ENCODE measurements at regions not wholly inside any gene's neighbourhood (a gene's known extent, or its start where the extent isn't known, plus 50 kb on each side); places are given as distances from the start of the nearest gene placed in this dataset.

- no peak for TF ChIP-seq CTCF (IDR thresholded peaks at IDR 0.05)
- no peak for DNase-seq
- no peak for ATAC-seq
- Histone ChIP-seq H3K9me3 (no peaks in the 10 kb centered on the region), H3K36me3 (no peaks in the 10 kb centered on the region), H3K4me1 (peaks cover 0 to 6% (median 0%) of the 10 kb centered on the region in 9 donors), H3K4me3 (no peak overlapping the region), H3K27me3 (no peaks in the 10 kb centered on the region), H3K27ac (no peak overlapping the region)
- intact Hi-C loops (cut with DNase I): no loop called here
- 47 to 72% methylated on average over 2 of the region's 2 CpGs for WGBS, 2 donors
These were observed 211.4 kb upstream of the CD180 start for GRCh38 chr5:67407979-67408378.

GRCh38 chr5:67405755-67406154 lies 209.2 kb upstream of the CD180 start:
- no peaks in the 10 kb centered on the region for H3K27me3 ChIP-seq
- no peak overlapping the region for H3K27ac ChIP-seq
- DNase-seq: no peak
- intact Hi-C loops (cut with DNase I): no loop called here
- no peaks in the 10 kb centered on the region for H3K9me3 ChIP-seq
- ATAC-seq: no peak
- no peak overlapping the region for H3K4me3 ChIP-seq
- TF ChIP-seq CTCF (IDR thresholded peaks at IDR 0.05): no peak
- 87% methylated on average over 3 of the region's 3 CpGs for WGBS, 2 donors
- H3K36me3 ChIP-seq: no peaks in the 10 kb centered on the region
- H3K4me1 ChIP-seq: peaks cover 0 to 6% (median 0%) of the 10 kb centered on the region in 9 donors

- H3K36me3 ChIP-seq: no peaks in the 10 kb centered on the region
- H3K27me3 ChIP-seq: no peaks in the 10 kb centered on the region
- H3K4me3 ChIP-seq: no peak overlapping the region
- H3K27ac ChIP-seq: no peak overlapping the region
- peaks cover 0 to 6% (median 0%) of the 10 kb centered on the region in 9 donors for H3K4me1 ChIP-seq
- TF ChIP-seq CTCF (IDR thresholded peaks at IDR 0.05): no peak
- ATAC-seq: no peak
- no peak for DNase-seq
- no peaks in the 10 kb centered on the region for H3K9me3 ChIP-seq
- intact Hi-C loops (cut with DNase I): no loop called here
- WGBS, 2 donors: 69 to 79% methylated on average over 3 of the region's 3 CpGs
These were observed 208.4 kb upstream of the CD180 start for GRCh38 chr5:67405101-67405364.

DNA sequence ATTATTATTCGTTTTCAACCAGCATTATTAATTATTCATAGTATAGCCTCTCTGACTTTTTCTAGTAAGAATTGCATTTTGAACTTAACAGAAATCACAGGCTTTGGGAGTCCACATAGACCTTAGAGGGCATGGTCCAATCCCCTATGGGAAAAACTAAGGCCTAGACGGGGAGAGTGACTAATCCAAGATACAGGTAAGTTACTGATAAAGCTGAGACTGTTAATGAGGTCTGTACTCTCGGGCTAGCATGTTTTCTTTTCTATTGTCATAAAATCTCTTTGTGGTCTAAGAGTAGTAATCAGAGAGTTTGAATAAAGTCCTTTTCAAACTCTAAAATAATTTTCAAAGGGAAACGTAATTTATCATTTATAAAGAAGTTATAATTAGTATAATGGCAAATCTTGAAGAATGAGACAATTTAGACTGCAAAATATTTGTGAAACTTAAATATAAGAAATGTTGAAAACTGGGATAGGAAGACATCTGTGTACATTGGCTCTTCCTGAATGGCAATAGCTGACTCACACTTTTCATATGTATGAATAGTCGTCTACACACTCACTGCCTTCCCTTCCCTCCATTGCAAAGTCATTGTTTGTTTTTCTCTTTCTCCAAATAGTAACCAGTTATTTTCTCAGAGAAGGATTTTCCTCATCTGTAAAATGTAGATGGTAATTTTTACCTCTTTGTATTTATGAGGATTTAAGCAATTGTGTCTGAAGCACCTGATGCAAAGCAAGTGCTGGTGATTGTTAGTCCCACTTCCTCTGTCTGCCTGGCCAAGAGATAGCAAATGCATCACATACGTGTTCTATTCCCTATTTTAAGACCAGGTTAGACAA lies 207.9 kb upstream of the CD180 start:
- peaks cover 0 to 6% (median 0%) of the 10 kb centered on the region in 9 donors for H3K4me1 ChIP-seq
- H3K4me3 ChIP-seq: no peak overlapping the region
- H3K36me3 ChIP-seq: no peaks in the 10 kb centered on the region
- intact Hi-C loops (cut with DNase I): no loop called here
- no peaks in the 10 kb centered on the region for H3K9me3 ChIP-seq
- TF ChIP-seq CTCF (IDR thresholded peaks at IDR 0.05): no peak
- DNase-seq (no peak), ATAC-seq (no peak)
- no peak overlapping the region for H3K27ac ChIP-seq
- 79 to 81% methylated on average over 6 of the region's 6 CpGs for WGBS, 2 donors
- H3K27me3 ChIP-seq: no peaks in the 10 kb centered on the region

Measured in heart right ventricle (tissue), 16 donors.